GM12878 (cell line): ENCODE measurements at regions not wholly inside any gene's neighbourhood (a gene's known extent, or its start where the extent isn't known, plus 50 kb on each side); places are given as distances from the start of the nearest gene placed in this dataset.

Experiments
- EP300 ChIP-seq, 2 experiments: fragments of 150-350 bp in 1 of 2; IDR thresholded peaks; 2 replicates each; pipeline ENCODE4 v1.6.1; 2011 to 2012; ENCODE audit warnings: low read depth in 2 of 2, low read length in 2 of 2, borderline replicate concordance in 1 of 2, improper control_type of control experiment in 1 of 2, inconsistent platforms in 1 of 2; ENCODE audit not compliant: control insufficient read depth in 1 of 2
- ETV6 ChIP-seq, 2 experiments: fragments of 450-650 bp in 1 of 2; IDR thresholded peaks in 1 of 2; conservative IDR thresholded peaks in 1 of 2; 2 replicates each; pipeline ENCODE4 v1.6.1; 2014; ENCODE audit warnings: antibody characterized with exemption in 1 of 2, borderline replicate concordance in 1 of 2, low read depth in 1 of 2, mild to moderate bottlenecking in 1 of 2, moderate library complexity in 1 of 2
- GABPA ChIP-seq: IDR thresholded peaks from 2 replicates; pipeline ENCODE4 v1.6.1; 2014; ENCODE audit warnings: antibody characterized with exemption, low read depth, mild to moderate bottlenecking, inconsistent platforms
- PML ChIP-seq: IDR thresholded peaks from 2 replicates; pipeline ENCODE4 v1.6.1; 2012; ENCODE audit warnings: low read length, inconsistent platforms
- RUNX3 ChIP-seq: IDR thresholded peaks from 2 replicates; pipeline ENCODE4 v1.6.1; 2012; ENCODE audit warnings: low read length, inconsistent platforms
- SRF ChIP-seq, 2 experiments: IDR thresholded peaks; 2 replicates each; pipeline ENCODE4 v1.6.1; 2011; ENCODE audit warnings: low read depth in 2 of 2, low read length in 2 of 2, mild to moderate bottlenecking in 1 of 2, moderate library complexity in 1 of 2
- STAT1 ChIP-seq: fragments of 450-650 bp; conservative IDR thresholded peaks from 2 replicates; pipeline ENCODE4 v1.6.1; 2014; ENCODE audit warnings: antibody characterized with exemption, mild to moderate bottlenecking
- TF ChIP-seq, protein P1 (sequence below): fragments of 450-650 bp; formaldehyde crosslinking; IDR thresholded peaks from 2 replicates; pipeline ENCODE4 v1.4.0; 2022; ENCODE audit warnings: mild to moderate bottlenecking, moderate library complexity
- TF ChIP-seq, protein P2 (sequence below): fragments of 450-650 bp; IDR thresholded peaks from 2 replicates; pipeline ENCODE4 v1.6.1; 2017; ENCODE audit warnings: antibody characterized with exemption, mild to moderate bottlenecking, moderate library complexity
- TF ChIP-seq, protein P3 (sequence below): fragments of 150-350 bp; IDR thresholded peaks from 2 replicates; pipeline ENCODE4 v1.6.1; 2016; ENCODE audit warnings: low read depth, low read length
- TF ChIP-seq, protein P4 (sequence below): fragments of 450-650 bp; IDR thresholded peaks from 2 replicates; pipeline ENCODE4 v1.6.1; 2016; ENCODE audit warnings: mild to moderate bottlenecking, moderate library complexity, borderline replicate concordance

DNA sequence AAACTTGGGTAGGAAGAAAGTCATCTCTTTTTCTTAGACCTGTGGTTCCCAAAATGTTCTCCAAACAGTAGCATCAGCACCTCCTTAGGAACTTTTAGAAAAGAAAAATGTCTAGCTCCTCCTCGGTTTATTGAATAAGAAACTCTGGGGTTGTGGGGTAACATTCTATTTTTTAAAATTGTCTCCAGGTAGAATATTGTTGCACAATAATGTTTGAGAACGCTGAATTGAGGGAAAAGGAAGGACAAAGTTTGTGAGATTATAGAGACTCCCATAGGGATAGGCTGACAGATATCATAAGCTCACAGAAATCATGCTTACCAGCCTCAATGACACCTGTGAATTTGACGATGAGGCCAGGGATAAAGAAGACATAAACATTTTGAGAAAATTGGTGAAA is 1199.0 kb upstream of the CDH6 start (continued):
- TF ChIP-seq, protein P1, sequence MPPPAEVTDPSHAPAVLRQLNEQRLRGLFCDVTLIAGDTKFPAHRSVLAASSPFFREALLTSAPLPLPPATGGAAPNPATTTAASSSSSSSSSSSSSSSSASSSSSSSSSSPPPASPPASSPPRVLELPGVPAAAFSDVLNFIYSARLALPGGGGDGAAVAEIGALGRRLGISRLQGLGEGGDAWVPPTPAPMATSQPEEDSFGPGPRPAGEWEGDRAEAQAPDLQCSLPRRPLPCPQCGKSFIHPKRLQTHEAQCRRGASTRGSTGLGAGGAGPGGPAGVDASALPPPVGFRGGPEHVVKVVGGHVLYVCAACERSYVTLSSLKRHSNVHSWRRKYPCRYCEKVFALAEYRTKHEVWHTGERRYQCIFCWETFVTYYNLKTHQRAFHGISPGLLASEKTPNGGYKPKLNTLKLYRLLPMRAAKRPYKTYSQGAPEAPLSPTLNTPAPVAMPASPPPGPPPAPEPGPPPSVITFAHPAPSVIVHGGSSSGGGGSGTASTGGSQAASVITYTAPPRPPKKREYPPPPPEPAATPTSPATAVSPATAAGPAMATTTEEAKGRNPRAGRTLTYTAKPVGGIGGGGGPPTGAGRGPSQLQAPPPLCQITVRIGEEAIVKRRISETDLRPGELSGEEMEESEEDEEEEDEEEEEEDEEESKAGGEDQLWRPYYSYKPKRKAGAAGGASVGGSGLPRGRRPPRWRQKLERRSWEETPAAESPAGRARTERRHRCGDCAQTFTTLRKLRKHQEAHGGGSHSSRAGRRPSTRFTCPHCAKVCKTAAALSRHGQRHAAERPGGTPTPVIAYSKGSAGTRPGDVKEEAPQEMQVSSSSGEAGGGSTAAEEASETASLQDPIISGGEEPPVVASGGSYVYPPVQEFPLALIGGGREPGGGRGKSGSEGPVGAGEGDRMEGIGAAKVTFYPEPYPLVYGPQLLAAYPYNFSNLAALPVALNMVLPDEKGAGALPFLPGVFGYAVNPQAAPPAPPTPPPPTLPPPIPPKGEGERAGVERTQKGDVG (CRISPR knock-in tag) = no peak
- TF ChIP-seq, protein P2, sequence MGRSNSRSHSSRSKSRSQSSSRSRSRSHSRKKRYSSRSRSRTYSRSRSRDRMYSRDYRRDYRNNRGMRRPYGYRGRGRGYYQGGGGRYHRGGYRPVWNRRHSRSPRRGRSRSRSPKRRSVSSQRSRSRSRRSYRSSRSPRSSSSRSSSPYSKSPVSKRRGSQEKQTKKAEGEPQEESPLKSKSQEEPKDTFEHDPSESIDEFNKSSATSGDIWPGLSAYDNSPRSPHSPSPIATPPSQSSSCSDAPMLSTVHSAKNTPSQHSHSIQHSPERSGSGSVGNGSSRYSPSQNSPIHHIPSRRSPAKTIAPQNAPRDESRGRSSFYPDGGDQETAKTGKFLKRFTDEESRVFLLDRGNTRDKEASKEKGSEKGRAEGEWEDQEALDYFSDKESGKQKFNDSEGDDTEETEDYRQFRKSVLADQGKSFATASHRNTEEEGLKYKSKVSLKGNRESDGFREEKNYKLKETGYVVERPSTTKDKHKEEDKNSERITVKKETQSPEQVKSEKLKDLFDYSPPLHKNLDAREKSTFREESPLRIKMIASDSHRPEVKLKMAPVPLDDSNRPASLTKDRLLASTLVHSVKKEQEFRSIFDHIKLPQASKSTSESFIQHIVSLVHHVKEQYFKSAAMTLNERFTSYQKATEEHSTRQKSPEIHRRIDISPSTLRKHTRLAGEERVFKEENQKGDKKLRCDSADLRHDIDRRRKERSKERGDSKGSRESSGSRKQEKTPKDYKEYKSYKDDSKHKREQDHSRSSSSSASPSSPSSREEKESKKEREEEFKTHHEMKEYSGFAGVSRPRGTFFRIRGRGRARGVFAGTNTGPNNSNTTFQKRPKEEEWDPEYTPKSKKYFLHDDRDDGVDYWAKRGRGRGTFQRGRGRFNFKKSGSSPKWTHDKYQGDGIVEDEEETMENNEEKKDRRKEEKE = no peak
- TF ChIP-seq, protein P3, sequence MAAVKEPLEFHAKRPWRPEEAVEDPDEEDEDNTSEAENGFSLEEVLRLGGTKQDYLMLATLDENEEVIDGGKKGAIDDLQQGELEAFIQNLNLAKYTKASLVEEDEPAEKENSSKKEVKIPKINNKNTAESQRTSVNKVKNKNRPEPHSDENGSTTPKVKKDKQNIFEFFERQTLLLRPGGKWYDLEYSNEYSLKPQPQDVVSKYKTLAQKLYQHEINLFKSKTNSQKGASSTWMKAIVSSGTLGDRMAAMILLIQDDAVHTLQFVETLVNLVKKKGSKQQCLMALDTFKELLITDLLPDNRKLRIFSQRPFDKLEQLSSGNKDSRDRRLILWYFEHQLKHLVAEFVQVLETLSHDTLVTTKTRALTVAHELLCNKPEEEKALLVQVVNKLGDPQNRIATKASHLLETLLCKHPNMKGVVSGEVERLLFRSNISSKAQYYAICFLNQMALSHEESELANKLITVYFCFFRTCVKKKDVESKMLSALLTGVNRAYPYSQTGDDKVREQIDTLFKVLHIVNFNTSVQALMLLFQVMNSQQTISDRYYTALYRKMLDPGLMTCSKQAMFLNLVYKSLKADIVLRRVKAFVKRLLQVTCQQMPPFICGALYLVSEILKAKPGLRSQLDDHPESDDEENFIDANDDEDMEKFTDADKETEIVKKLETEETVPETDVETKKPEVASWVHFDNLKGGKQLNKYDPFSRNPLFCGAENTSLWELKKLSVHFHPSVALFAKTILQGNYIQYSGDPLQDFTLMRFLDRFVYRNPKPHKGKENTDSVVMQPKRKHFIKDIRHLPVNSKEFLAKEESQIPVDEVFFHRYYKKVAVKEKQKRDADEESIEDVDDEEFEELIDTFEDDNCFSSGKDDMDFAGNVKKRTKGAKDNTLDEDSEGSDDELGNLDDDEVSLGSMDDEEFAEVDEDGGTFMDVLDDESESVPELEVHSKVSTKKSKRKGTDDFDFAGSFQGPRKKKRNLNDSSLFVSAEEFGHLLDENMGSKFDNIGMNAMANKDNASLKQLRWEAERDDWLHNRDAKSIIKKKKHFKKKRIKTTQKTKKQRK = no peak
- TF ChIP-seq ETV6 (conservative IDR thresholded peaks at IDR 0.05 in 1 of 2, IDR thresholded peaks at IDR 0.05 in 1 of 2; ENCODE audit: borderline replicate concordance in 1 of 2, low read depth in 1 of 2) (no peak), GABPA (no peak), PML (no peak), SRF (IDR thresholded peaks at IDR 0.05; ENCODE audit: low read depth in 2 of 2, low read length in 2 of 2) (no peak), EP300 (IDR thresholded peaks at IDR 0.05; ENCODE audit: borderline replicate concordance in 1 of 2, control insufficient read depth in 1 of 2, low read depth in 2 of 2, low read length in 2 of 2) (no peak), STAT1 (no peak), RUNX3 (no peak)
- TF ChIP-seq, protein P4, sequence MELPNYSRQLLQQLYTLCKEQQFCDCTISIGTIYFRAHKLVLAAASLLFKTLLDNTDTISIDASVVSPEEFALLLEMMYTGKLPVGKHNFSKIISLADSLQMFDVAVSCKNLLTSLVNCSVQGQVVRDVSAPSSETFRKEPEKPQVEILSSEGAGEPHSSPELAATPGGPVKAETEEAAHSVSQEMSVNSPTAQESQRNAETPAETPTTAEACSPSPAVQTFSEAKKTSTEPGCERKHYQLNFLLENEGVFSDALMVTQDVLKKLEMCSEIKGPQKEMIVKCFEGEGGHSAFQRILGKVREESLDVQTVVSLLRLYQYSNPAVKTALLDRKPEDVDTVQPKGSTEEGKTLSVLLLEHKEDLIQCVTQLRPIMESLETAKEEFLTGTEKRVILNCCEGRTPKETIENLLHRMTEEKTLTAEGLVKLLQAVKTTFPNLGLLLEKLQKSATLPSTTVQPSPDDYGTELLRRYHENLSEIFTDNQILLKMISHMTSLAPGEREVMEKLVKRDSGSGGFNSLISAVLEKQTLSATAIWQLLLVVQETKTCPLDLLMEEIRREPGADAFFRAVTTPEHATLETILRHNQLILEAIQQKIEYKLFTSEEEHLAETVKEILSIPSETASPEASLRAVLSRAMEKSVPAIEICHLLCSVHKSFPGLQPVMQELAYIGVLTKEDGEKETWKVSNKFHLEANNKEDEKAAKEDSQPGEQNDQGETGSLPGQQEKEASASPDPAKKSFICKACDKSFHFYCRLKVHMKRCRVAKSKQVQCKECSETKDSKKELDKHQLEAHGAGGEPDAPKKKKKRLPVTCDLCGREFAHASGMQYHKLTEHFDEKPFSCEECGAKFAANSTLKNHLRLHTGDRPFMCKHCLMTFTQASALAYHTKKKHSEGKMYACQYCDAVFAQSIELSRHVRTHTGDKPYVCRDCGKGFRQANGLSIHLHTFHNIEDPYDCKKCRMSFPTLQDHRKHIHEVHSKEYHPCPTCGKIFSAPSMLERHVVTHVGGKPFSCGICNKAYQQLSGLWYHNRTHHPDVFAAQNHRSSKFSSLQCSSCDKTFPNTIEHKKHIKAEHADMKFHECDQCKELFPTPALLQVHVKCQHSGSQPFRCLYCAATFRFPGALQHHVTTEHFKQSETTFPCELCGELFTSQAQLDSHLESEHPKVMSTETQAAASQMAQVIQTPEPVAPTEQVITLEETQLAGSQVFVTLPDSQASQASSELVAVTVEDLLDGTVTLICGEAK = no peak
